DOHH2 (cell line): ENCODE measurements at regions not wholly inside any gene's neighbourhood (a gene's known extent, or its start where the extent isn't known, plus 50 kb on each side); places are given as distances from the start of the nearest gene placed in this dataset.

Source experiments
- H3F3A ChIP-seq: fragments of 200-600 bp; sonication (generic), shearing (Covaris generic); 2 replicates; pipeline ENCODE4 v1.6.0; 2016; ENCODE audit warnings: antibody characterized with exemption, mild to moderate bottlenecking; ENCODE audit not compliant: control insufficient read depth, insufficient read depth
- H3K27ac ChIP-seq: fragments of 200-600 bp; sonication (generic); 2 replicates; pipeline ENCODE4 v1.5.1; 2014; ENCODE audit warnings: low read depth, mild to moderate bottlenecking, low read length, moderate library complexity
- H3K27me3 ChIP-seq: fragments of 200-600 bp; sonication (generic); 2 replicates; pipeline ENCODE4 v1.6.1; 2014; ENCODE audit warnings: mild to moderate bottlenecking, low read length, mixed read lengths; ENCODE audit not compliant: control insufficient read depth
- H3K36me3 ChIP-seq: fragments of 200-600 bp; sonication (generic); 2 replicates; pipeline ENCODE4 v1.6.1; 2014; ENCODE audit warnings: mild to moderate bottlenecking, low read length, moderate library complexity, mixed read lengths; ENCODE audit not compliant: control insufficient read depth
- H3K4me1 ChIP-seq: fragments of 200-600 bp; sonication (generic); 2 replicates; pipeline ENCODE4 v1.6.1; 2014; ENCODE audit warnings: mild to moderate bottlenecking, low read length, mixed read lengths; ENCODE audit not compliant: control insufficient read depth
- H3K4me2 ChIP-seq: fragments of 200-600 bp; sonication (generic); 2 replicates; pipeline ENCODE4 v1.6.0; 2014; ENCODE audit warnings: mild to moderate bottlenecking, low read length, moderate library complexity
- H3K4me3 ChIP-seq: fragments of 200-600 bp; sonication (generic); 2 replicates; pipeline ENCODE4 v1.5.1; 2014; ENCODE audit warnings: mild to moderate bottlenecking, low read length, mixed read lengths
- H3K79me2 ChIP-seq: fragments of 200-600 bp; sonication (generic); 2 replicates; pipeline ENCODE4 v1.6.1; 2014; ENCODE audit warnings: mild to moderate bottlenecking, low read length, mixed read lengths; ENCODE audit not compliant: control insufficient read depth
- H3K9me2 ChIP-seq: fragments of 200-600 bp; sonication (generic); replicated peaks from 2 replicates; pipeline ENCODE4 v1.6.1; 2014; ENCODE audit warnings: mild to moderate bottlenecking, low read length, mixed read lengths; ENCODE audit not compliant: control insufficient read depth
- H3K9me3 ChIP-seq: fragments of 200-600 bp; sonication (generic); 2 replicates; pipeline ENCODE4 v1.6.1; 2014; ENCODE audit warnings: antibody characterized with exemption, low read length, mixed read lengths; ENCODE audit not compliant: control insufficient read depth, insufficient read depth
- H4K20me1 ChIP-seq: fragments of 200-600 bp; sonication (generic); 2 replicates; pipeline ENCODE4 v1.6.0; 2014; ENCODE audit warnings: low read depth, mild to moderate bottlenecking, antibody characterized with exemption, low read length, moderate library complexity; ENCODE audit not compliant: control insufficient read depth, insufficient read depth
- CTCF ChIP-seq: fragments of 200-600 bp; sonication (generic); IDR thresholded peaks from one replicate; pipeline ENCODE4 v1.5.1; 2014; ENCODE audit warnings: antibody characterized with exemption, mild to moderate bottlenecking, low read depth, low read length; ENCODE audit not compliant: poor library complexity, severe bottlenecking
- EZH2phosphoT487 ChIP-seq: fragments of 200-600 bp; sonication (generic); IDR thresholded peaks from 2 replicates; pipeline ENCODE4 v1.6.1; 2017; ENCODE audit warnings: borderline replicate concordance, mild to moderate bottlenecking, antibody characterized with exemption, low read length, moderate library complexity, mixed read lengths

GRCh38 chr9:1804128-1804865, 210.8 kb upstream of the SMARCA2 start:
- no peaks in the 10 kb centered on the region for H3K79me2 ChIP-seq
- H3K4me2 ChIP-seq, result no peak overlapping the region

GRCh38 chr9:1829719-1830118, 185.4 kb upstream of the SMARCA2 start:
- H3K4me1 ChIP-seq, result no peaks in the 10 kb centered on the region
- no peak for TF ChIP-seq EZH2phosphoT487
- no peak for TF ChIP-seq CTCF
- H4K20me1 ChIP-seq, result 0 out of 2 replicates have a peak, but pooled peaks cover 3% of the 10 kb centered on the region
- no peak overlapping the region for H3K27ac ChIP-seq
- no peaks in the 10 kb centered on the region for H3K79me2 ChIP-seq
- no peak overlapping the region for H3K4me3 ChIP-seq
- no peaks in the 10 kb centered on the region for H3K9me3 ChIP-seq
- no peaks in the 10 kb centered on the region for H3K36me3 ChIP-seq
- no peaks in the 10 kb centered on the region for H3K27me3 ChIP-seq
- no peaks in the 10 kb centered on the region for H3K9me2 ChIP-seq
- no peaks in the 10 kb centered on the region for H3F3A ChIP-seq
- H3K4me2 ChIP-seq, result no peak overlapping the region

More at GRCh38 chr9:1804128-1804865, 210.8 kb upstream of the SMARCA2 start:
- TF ChIP-seq CTCF (no peak), EZH2phosphoT487 (no peak)
- H4K20me1 ChIP-seq, result no peaks in the 10 kb centered on the region
- H3K27me3 ChIP-seq, result no peaks in the 10 kb centered on the region
- no peaks in the 10 kb centered on the region for H3K36me3 ChIP-seq
- no peak overlapping the region for H3K27ac ChIP-seq
- no peak overlapping the region for H3K4me3 ChIP-seq
- no peaks in the 10 kb centered on the region for H3K9me3 ChIP-seq
- no peaks in the 10 kb centered on the region for H3K9me2 ChIP-seq
- 0 out of 2 replicates have a peak, but pooled peaks cover 2% of the 10 kb centered on the region for H3F3A ChIP-seq
- H3K4me1 ChIP-seq, result no peaks in the 10 kb centered on the region

- TF ChIP-seq EZH2phosphoT487 (no peak), CTCF (no peak)
- H3K27me3 ChIP-seq, result no peaks in the 10 kb centered on the region
- H3F3A ChIP-seq, result no peaks in the 10 kb centered on the region
- no peak overlapping the region for H3K4me3 ChIP-seq
- H3K27ac ChIP-seq, result no peak overlapping the region
- H3K4me2 ChIP-seq, result no peak overlapping the region
- H3K9me2 ChIP-seq, result no peaks in the 10 kb centered on the region
- H3K36me3 ChIP-seq, result no peaks in the 10 kb centered on the region
- no peaks in the 10 kb centered on the region for H3K79me2 ChIP-seq
- no peaks in the 10 kb centered on the region for H3K4me1 ChIP-seq
- H4K20me1 ChIP-seq, result 0 out of 2 replicates have a peak, but pooled peaks cover 3% of the 10 kb centered on the region
- no peaks in the 10 kb centered on the region for H3K9me3 ChIP-seq
These were observed 182.2 kb upstream of the SMARCA2 start for GRCh38 chr9:1832960-1833359.
